A673 (cell line): ENCODE measurements at regions not wholly inside any gene's neighbourhood (a gene's known extent, or its start where the extent isn't known, plus 50 kb on each side); places are given as distances from the start of the nearest gene placed in this dataset.

ENCODE experiments used
- BruUV-seq: library from RNA; stranded (reverse); fragments of 400-500 nt; replicated peaks from 2 replicates; lab custom pipeline; 2021; lab: Mats Ljungman, UMichigan
- CTCF ChIA-PET: fragments of 300-600 bp; sonication (Branson Sonifier 250); formaldehyde crosslinking; loops from one replicate; lab custom pipeline; 2022; ENCODE audit warnings: antibody characterized with exemption; lab: Charles Lee
- POLR2A ChIA-PET: fragments of 300-600 bp; sonication (Branson Sonifier 250); formaldehyde crosslinking; loops from one replicate; lab custom pipeline; 2022; ENCODE audit warnings: antibody characterized with exemption; ENCODE audit not compliant: low non-redundant PET; lab: Charles Lee
- DNase-seq: peaks from one replicate; pipeline ENCODE4 v3.0.0-alpha.2; 2015; ENCODE audit warnings: low spot score
- H3K27ac ChIP-seq: fragments of 200-600 bp; sonication (generic); 2 replicates; pipeline ENCODE4 v1.5.1; 2016; ENCODE audit warnings: mixed run types, low read depth, mild to moderate bottlenecking, mixed read lengths, antibody characterized with exemption, low read length; ENCODE audit not compliant: poor library complexity, severe bottlenecking
- H3K27me3 ChIP-seq: fragments of 200-600 bp; sonication (generic); replicated peaks from 2 replicates; pipeline ENCODE4 v1.6.1; 2017; ENCODE audit warnings: mixed run types, low read depth, mild to moderate bottlenecking, mixed read lengths, antibody characterized with exemption, low read length; ENCODE audit not compliant: insufficient read depth, poor library complexity
- H3K36me3 ChIP-seq: fragments of 200-600 bp; sonication (generic); 2 replicates; pipeline ENCODE4 v1.6.1; 2016; ENCODE audit warnings: mixed run types, mild to moderate bottlenecking, mixed read lengths, antibody characterized with exemption, low read length; ENCODE audit not compliant: insufficient read depth, poor library complexity, severe bottlenecking
- H3K4me1 ChIP-seq: fragments of 200-600 bp; sonication (generic); 2 replicates; pipeline ENCODE4 v1.6.1; 2017; ENCODE audit warnings: mixed run types, mild to moderate bottlenecking, mixed read lengths, antibody characterized with exemption, low read length; ENCODE audit not compliant: insufficient read depth, poor library complexity, severe bottlenecking
- H3K4me3 ChIP-seq: fragments of 200-600 bp; sonication (generic); 2 replicates; pipeline ENCODE4 v1.5.1; 2016; ENCODE audit warnings: low read depth, mixed run types, mild to moderate bottlenecking, mixed read lengths, low read length; ENCODE audit not compliant: poor library complexity, severe bottlenecking
- H3K9me3 ChIP-seq: fragments of 200-600 bp; sonication (generic); 2 replicates; pipeline ENCODE4 v1.6.1; 2016; ENCODE audit warnings: mixed run types, low read depth, mild to moderate bottlenecking, mixed read lengths, antibody characterized with exemption, low read length; ENCODE audit not compliant: poor library complexity, severe bottlenecking
- CTCF ChIP-seq: fragments of 300-800, 200-600 bp; sonication (generic); conservative IDR thresholded peaks from 2 replicates; pipeline ENCODE4 v1.5.1; 2017; ENCODE audit warnings: low read depth, mild to moderate bottlenecking, antibody characterized with exemption, low read length, moderate library complexity, mixed read lengths
- EZH2 ChIP-seq: fragments of 200-600 bp; sonication (generic); IDR thresholded peaks from 2 replicates; pipeline ENCODE4 v1.6.1; 2017; ENCODE audit warnings: borderline replicate concordance, low read depth, mild to moderate bottlenecking, mixed read lengths, antibody characterized with exemption, low read length; ENCODE audit not compliant: poor library complexity, severe bottlenecking
- intact Hi-C: fragments of 100-400 bp; cut with micrococcal nuclease; formaldehyde crosslinking; loops from one replicate; pipeline ENCODE4 v1.10.0; 2022; ENCODE audit not compliant: unreplicated experiment

- ChIA-PET POLR2A (no interaction called here), CTCF (no interaction called here)
- Histone ChIP-seq H3K4me1 (no peaks in the 10 kb centered on the region), H3K27me3 (no peaks in the 10 kb centered on the region), H3K9me3 (no peaks in the 10 kb centered on the region), H3K27ac (no peak overlapping the region), H3K36me3 (no peaks in the 10 kb centered on the region), H3K4me3 (no peak overlapping the region)
- no peak for DNase-seq
- TF ChIP-seq CTCF: no peak
- no TSS peak for BruUV-seq
- intact Hi-C loops: no loop called here
Observed at GRCh38 chrX:77342004-77342403, 105.2 kb upstream of the FGF16 start.

- H3K4me1 ChIP-seq: no peaks in the 10 kb centered on the region
- H3K9me3 ChIP-seq: no peaks in the 10 kb centered on the region
- POLR2A ChIA-PET: no interaction called here
- no TSS peak for BruUV-seq
- TF ChIP-seq CTCF (no peak), EZH2 (no peak)
- intact Hi-C loops: no loop called here
- H3K27me3 ChIP-seq: no peaks in the 10 kb centered on the region
- DNase-seq: no peak
- no peaks in the 10 kb centered on the region for H3K36me3 ChIP-seq
- no peak overlapping the region for H3K4me3 ChIP-seq
- CTCF ChIA-PET: no interaction called here
- no peak overlapping the region for H3K27ac ChIP-seq
Observed at GRCh38 chrX:77346859-77347258, 100.3 kb upstream of the FGF16 start.

GRCh38 chrX:77347572-77347971 is 99.6 kb upstream of the FGF16 start:
- Histone ChIP-seq H3K27ac (no peak overlapping the region), H3K4me3 (no peak overlapping the region), H3K9me3 (no peaks in the 10 kb centered on the region), H3K27me3 (no peaks in the 10 kb centered on the region), H3K4me1 (no peaks in the 10 kb centered on the region), H3K36me3 (no peaks in the 10 kb centered on the region)
- POLR2A ChIA-PET: no interaction called here
- BruUV-seq: no TSS peak
- CTCF ChIA-PET: no interaction called here
- no peak for DNase-seq
- intact Hi-C loops: no loop called here
- no peak for TF ChIP-seq CTCF
- TF ChIP-seq EZH2: no peak
